Endothelial cell of hepatic sinusoid (primary cell): ENCODE measurements at regions not wholly inside any gene's neighbourhood (a gene's known extent, or its start where the extent isn't known, plus 50 kb on each side); places are given as distances from the start of the nearest gene placed in this dataset.
"Not testable (repeated sequence)": the region's sequence is repeated elsewhere in the genome, so short reads cannot be mapped to it uniquely, and the experiment has no call there.

Experiments used
- in situ Hi-C: cut with HindIII; loops from 2 replicates; pipeline ENCODE4 v1.10.0; 2017; ENCODE audit warnings: low sequenced_read_pairs

DNA sequence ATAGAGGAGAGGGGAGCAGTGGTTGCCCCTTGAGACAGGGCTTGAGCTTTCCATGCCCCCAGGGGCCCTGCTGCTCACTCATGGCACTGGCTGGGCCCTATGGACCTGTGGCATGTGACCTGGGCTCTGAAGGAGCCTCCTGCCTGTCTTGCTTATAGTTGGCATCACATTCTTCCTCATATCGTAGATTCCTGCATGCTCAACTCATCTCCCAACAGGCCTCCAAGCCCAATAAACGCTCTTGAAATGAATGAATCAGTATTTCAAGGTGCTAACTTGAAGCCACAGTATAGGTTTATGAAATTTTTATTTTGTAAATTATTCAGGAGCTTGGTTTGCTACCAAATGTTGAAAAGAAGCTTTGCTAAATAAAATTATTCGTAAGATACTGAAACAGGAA lies 93.3 kb upstream of the SLC7A14 start:
- in situ Hi-C loops: no loop called here

GRCh38 chr3:170670504-170670903 lies 84.6 kb upstream of the SLC7A14 start:
- in situ Hi-C loops: no loop called here

DNA sequence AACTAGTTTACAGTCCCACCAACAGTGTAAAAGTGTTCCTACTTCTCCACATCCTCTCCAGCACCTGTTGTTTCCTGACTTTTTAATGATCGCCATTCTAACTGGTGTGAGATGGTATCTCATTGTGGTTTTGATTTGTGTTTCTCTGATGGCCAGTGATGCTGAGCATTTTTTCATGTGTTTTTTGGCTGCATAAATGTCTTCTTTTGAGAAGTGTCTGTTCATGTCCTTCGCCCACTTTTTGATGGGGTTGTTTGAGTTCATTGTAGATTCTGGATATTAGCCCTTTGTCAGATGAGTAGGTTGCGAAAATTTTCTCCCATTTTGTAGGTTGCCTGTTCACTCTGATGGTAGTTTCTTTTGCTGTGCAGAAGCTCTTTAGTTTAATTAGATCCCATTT lies 77.1 kb upstream of the SLC7A14 start:
- in situ Hi-C loops: not testable (repeated sequence)

- in situ Hi-C loops: no loop called here
Measured at GRCh38 chr3:170660139-170660538, 74.3 kb upstream of the SLC7A14 start.

DNA sequence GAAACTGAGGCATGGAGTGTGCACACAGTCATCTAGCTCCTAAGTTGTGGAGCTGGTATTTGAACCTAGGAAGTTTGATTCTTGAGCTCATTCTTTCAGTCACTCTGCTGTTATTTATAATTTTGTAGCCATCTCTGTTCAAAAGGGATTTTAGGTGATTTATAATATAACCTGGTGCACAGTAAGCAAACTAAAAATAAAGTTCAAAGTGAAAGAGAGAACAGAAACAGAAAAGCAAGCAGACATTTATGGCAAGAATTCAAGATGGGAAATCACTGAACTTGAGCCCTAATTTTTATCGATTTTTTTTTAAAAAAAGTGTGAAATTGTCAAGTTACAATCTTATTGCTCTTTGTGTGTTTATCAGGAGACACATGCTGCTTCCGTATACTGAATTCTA lies 71.4 kb upstream of the SLC7A14 start:
- in situ Hi-C loops: no loop called here

GRCh38 chr3:170656284-170656683 lies 70.4 kb upstream of the SLC7A14 start:
- in situ Hi-C loops: no loop called here

- in situ Hi-C loops: no loop called here
Measured at GRCh38 chr3:170653801-170654200, 67.9 kb upstream of the SLC7A14 start.

DNA sequence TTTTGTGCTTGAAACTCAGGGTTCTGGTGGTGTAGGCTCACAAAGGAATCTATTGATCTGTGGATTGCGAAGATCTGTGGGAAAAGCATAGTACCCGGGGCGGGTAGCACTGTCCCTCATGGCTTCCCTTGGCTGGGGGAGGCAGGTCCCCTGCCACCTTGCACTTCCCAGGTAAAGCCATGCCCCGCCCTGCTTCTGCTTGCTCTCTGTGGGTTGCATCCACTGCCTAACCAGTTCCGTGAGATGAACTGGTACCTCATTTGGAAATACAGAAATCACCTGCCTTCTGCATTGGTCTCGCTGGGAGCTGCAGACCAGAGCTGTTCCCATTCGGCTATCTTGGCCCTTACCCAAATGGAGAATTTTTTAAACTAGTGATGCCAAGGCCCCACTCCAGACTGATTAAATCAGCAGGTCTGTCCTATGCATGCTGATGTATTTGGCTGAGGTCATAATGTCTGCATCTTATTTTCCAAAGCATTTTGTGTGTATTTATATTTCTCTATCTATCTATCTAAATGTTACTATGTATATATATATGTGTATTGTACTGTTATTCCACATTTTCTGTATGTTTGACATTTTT lies 65.5 kb upstream of the SLC7A14 start:
- in situ Hi-C loops: no loop called here

DNA sequence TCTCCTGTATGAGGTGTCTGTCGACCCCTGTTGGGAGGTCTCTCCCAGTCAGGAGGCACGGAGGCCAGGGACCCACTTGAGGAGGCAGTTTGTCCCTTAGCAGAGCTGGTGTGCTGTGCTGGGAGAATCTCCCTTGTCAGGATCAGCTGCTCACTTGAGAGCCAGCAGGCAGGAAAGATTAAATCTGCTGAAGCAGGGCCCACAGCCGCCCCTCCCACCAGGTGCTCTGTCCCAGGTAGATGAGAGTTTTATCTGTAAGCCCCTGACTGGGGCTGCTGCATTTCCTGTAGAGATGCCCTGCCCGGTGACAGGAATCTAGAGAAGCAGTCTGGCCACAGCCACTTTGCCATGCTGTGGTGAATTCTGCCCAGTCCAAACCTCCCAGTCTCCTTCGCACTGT lies 64.7 kb upstream of the SLC7A14 start:
- in situ Hi-C loops: not testable (repeated sequence)

DNA sequence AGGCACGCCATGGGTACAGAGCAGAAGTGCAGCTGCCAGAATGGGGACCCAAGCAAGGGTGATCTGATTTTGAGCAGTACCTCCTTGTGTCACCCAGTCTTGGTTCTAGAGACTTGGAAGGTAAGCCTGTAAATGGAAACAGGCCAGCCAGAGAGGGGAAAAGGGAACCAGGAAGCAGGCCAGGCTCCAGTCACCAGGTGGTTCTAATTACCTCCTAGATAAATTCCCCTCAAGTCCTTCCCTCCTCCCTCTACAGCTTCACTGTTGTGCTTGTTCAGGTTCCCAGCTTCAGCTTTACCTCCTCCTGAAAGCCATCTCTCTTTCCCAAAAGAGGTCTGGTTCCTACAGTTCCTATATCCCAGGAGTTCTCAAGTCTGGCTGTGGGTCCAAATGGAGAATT lies 58.8 kb upstream of the SLC7A14 start:
- in situ Hi-C loops: no loop called here

GRCh38 chr3:170643831-170644230 lies 58.0 kb upstream of the SLC7A14 start:
- in situ Hi-C loops: no loop called here

GRCh38 chr3:170642882-170643601 lies 57.2 kb upstream of the SLC7A14 start:
- in situ Hi-C loops: no loop called here

DNA sequence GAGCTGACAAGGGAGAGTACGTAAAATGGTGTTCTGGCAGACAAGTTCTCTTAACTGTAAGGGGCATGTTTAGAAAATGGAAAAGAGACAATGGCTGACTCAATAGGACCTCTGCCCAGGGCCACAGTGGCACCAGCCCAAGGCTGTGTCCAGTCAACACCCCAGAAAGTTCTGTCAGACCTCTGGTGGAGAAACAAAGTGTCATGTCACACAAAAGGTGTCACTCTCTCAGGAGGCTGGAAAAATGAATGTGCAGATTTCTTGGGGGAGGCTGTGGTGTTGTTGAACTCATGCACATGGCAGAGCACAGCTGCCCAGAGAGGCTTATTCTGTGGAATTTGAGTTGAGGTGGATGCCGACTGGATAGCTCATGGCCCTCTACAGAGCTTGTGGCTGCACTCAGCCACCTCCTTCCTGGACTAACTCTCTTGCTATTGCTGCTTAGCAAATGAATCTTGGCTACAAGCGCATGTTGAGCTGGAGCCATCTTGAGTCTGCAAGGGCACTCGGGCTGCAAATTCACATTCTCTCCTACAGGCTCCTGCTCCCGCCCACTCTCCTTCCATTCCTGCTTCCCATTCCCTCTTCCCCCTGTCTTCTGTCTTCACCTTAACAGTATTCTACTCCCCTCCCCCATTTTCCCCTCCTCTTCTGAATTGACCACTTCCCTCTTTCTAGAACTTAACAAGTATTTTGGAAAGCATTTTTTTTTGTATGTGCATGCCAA lies 55.8 kb upstream of the SLC7A14 start:
- in situ Hi-C loops: no loop called here

- in situ Hi-C loops: no loop called here
Measured at GRCh38 chr3:170640737-170641171, 54.9 kb upstream of the SLC7A14 start.

- in situ Hi-C loops: no loop called here
Measured at GRCh38 chr3:170638988-170639387, 53.1 kb upstream of the SLC7A14 start.

- in situ Hi-C loops: no loop called here
Measured at GRCh38 chr3:170637306-170637705, 51.4 kb upstream of the SLC7A14 start.

GRCh38 chr3:170636400-170636973 lies 50.6 kb upstream of the SLC7A14 start:
- in situ Hi-C loops: no loop called here
